CD4-positive, alpha-beta T cell treated with Interleukin-1 beta for 1 hour (primary cell): ENCODE measurements at regions not wholly inside any gene's neighbourhood (a gene's known extent, or its start where the extent isn't known, plus 50 kb on each side); places are given as distances from the start of the nearest gene placed in this dataset.

ENCODE experiments used
- DNase-seq, 2 donors: peaks; one replicate each; pipeline ENCODE4 v3.0.0-alpha.2; 2020 to 2022

DNA sequence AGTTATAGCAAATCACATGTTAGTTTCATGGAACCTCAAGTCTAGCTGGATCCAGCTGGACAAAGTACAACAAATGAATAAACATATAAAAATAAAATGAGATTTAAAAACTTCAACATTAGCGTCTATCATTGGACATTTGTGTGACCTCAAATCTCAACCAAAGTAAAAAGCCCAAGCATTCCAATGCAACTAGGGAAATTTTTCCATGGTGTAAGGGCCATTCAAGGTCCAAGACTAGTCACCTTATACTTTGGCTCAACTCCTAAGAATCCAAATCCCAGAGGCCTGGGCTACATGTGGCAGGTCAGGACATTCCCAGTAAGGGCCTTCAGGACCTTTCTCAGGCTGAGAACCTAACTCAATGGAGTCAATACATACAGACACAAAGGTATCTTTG, 137.4 kb upstream of the DMAC1 start:
- no peak for DNase-seq

DNA sequence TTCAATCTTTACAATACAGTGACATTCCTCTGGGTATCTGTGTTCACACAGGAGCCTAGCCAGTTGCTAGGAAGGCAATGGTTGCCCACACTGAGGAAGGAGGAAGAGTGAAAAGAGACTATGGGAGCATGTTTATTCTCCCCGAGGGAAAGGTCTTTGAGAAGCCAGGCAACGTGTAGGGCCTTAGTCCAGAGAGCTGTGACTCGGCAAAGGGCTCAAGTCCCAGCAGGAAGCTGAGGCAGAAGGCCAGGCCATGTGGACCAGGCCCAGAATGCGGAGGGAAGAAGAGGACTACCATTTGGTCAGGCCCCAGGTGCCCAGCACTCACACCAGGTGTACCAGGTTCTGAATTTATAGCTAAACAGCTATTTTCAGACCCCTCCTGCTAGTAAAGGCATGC, 136.6 kb upstream of the DMAC1 start:
- no peak for DNase-seq

DNA sequence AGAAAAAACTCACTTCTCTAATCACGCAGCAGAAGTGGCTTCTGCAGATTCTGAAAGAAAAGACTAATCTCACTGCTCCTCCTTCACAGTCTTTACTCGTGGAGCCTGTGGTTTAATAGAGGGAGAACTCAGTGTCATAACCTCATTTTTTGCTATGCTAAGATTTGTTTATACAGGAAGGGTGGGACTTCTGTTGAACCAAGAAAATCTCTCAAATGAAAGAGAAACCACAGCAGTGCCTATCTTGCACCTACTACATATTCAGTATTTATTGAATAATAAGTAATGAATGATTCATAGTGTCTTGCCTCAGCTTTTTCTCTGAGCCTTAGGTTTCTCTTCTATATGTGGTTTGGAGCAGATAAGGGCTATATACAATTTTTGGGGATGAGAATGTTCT, 136.1 kb upstream of the DMAC1 start:
- DNase-seq = peak; percentile 0 to 61

DNA sequence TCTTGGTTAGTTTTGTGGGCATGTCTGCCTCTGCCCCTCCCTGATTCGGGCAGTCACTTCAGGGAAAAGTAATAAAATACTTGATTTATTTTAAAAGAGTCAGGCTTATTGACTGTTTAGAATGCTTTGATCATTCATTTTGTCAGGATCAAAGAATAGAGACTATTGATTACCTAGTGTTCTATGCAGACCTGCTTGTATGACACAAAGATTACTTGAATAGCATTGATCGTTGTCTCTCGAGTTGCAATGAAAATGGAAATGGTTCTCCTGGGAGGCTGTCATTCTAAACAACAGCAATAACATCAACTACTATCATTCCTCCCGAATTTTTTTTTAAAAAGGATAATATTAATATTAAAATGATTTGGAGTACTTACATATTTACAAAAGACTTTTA, 133.2 kb upstream of the DMAC1 start:
- no peak for DNase-seq

GRCh38 chr9:7930613-7931012, 131.0 kb upstream of the DMAC1 start:
- DNase-seq = no peak

DNA sequence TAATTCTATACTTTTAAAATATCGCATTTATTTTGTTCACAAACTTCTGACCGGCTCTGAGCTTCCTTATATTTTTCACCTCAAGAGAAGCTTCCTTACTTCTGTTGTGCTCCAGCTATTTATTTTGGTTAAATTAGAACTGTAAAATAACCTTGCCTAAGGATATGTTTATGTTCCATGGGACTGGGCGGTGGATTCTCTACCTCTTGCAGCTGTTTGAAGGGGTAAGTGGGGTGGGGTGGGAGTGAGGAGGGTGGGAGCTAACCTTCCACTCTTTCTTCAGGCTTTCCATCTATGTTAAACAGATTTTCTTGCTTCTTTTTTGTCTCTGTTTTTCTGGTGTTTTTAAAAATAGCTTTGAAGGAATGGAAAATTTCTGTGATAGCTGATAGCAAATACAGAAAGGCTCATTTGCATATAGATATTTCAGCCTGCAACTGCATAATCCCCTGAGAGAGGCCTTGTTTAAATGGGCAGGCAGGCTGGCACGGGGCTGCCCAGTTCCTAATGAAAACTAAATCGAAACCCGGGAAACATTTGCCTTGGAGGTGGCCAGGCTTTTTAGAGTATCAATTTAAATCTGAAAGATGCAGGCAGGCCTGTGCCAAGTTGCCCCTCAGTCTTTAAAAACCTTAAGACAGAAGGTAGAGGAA, 122.1 kb upstream of the DMAC1 start:
- no peak for DNase-seq

DNA sequence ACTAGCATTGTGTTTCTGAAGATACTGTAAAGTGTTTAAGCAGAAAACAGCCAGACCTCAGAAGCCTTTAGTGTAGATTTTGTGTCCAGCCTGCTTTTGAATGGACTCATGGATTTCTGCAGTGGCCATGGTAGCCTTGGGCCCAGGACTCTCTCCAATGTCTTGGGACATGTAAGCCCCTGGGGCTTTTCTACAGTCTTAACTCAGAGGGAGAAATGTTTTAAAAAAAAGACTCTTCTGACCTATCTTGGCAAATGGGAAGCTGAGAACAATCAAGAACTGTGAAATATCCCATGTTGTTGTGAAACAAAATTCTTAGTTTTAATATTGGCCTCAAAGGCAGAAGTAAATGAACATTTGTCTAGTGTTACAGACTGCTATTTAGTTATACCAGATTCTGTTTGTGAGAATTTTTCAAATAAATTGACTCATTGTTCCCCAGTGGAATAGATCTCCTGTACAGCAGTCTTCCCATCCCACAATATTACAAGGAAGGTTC, 112.5 kb upstream of the DMAC1 start:
- DNase-seq = no peak

- no peak for DNase-seq
These were observed 110.9 kb upstream of the DMAC1 start for GRCh38 chr9:7910426-7911020.

GRCh38 chr9:7909537-7909936, 110.0 kb upstream of the DMAC1 start:
- no peak for DNase-seq

DNA sequence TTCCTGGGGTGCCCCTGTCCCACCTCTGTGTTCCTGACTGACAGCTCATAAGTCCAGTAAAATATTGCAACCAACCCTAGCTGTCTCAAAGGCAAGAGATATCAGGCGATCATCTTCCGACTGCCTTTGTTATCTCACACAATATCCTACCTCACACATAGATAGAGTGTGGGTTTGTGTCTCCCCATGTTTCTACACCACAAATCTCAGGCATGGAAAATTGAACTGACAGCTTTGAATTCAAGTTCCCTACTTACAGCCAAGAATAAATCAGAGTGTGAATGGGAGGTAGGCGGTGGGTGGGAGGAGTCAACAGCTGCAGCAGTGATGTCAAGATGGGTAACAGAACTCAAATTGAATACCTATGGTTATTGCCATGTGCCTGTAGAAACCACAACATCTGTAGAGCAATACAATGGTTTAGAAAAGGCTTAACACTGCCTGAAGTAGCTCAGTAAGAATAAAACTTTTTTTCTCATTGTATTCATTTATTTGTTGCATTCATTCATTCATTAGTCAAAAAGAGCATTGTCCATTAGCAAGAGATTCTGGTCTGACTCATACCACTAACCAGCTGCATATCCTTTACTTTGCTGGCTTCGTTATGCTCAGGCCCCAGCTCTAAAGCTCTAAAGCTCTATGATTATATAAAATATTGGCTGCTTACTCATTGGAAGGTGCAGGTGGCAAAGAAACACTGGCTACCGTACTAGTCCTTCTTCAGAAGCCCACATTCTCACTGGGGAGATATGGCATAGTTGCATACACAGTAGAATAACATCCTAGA, 108.2 kb upstream of the DMAC1 start:
- no peak for DNase-seq

DNA sequence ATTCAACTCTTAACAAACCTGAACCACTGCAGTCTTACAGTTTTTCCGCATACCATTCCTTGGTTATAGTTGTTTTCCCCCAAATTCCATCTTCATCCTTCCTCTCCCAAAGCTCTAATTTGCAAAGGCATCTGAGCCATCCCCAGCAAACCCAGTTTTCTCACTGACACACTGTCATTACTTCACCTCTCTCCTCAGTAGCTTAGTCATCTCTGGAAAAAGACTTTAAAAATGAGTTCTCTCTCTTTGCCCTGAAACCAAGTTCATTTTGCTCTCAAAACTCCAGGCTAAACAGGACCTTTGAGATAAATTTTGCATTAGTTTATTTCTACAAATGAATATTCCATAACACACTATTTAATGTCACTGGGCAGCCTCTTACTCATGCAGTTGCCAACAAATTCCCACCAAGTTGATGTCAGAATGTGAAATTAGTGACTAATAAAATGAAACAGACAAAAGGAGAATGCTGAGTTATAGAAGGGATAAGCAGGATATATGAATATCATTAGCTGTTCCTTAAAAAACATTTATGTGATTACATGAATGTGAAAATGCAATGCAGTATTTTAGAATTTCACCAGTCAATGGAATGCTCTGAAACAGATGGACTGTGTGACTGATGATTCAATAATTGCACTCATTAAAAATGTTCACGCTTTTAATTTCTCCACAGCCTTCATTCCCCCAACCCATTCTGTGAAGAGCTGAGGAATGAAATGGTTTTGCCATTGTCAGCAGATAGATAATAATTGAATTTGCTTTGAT, 107.4 kb upstream of the DMAC1 start:
- no peak for DNase-seq

- no peak for DNase-seq
These were observed 102.0 kb upstream of the DMAC1 start for GRCh38 chr9:7901621-7902020.

DNA sequence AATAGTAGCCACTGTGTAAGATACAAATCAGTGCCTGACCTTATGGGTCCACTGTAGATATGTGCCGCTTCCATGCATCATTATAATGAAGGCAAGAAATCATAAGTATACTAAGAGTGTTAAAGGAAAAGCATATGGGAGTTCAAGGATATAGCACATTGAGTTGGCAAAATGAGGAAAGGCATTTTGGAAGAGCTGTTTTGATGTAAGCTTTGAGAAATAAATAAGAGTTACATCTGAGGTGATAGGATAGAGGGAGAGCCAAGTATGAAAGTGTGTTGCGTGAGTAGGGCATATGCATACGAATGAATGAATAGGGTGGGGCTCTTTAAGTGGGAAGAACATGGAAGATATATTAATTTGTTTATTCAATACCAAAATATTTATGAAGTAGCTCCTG, 101.0 kb upstream of the DMAC1 start:
- DNase-seq = no peak

GRCh38 chr9:7899753-7900152, 100.2 kb upstream of the DMAC1 start:
- DNase-seq = no peak

GRCh38 chr9:7894231-7894630, 94.7 kb upstream of the DMAC1 start:
- DNase-seq = no peak

- no peak for DNase-seq
These were observed 93.4 kb upstream of the DMAC1 start for GRCh38 chr9:7892975-7893374.

DNA sequence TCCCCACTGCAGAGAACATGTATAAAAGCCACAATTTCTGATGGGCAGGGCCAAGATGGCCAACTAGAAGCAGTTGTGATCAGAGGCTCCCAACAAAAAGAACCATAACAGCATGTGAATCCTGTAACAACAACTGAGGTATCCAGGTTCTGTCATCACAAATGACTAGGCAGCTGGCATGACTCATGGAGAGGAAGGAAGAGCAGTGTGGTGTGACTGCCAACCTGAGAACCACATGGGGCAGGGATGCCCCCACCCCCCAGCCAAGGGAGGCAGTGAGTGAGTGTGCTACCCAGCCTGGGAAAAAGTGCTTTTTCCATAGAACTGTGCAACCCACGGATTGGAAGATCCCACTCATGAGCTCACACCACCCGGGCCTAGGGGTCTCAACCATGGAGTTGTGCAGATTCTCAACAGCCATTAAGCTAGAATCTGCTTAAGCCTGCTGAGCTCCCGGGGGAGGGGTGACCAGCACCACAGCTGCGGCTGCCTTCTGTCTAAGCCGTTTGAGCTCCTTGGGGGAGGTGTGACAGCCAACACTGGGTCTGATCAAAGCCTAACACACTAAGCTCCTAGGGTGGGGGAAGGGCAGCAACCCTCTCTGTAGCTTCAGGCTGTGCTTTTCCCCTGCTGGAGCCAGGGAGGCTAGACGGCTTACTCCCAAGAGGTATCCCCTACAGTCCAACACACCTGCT, 80.1 kb upstream of the DMAC1 start:
- peak; percentile 5 to 6 for DNase-seq

DNA sequence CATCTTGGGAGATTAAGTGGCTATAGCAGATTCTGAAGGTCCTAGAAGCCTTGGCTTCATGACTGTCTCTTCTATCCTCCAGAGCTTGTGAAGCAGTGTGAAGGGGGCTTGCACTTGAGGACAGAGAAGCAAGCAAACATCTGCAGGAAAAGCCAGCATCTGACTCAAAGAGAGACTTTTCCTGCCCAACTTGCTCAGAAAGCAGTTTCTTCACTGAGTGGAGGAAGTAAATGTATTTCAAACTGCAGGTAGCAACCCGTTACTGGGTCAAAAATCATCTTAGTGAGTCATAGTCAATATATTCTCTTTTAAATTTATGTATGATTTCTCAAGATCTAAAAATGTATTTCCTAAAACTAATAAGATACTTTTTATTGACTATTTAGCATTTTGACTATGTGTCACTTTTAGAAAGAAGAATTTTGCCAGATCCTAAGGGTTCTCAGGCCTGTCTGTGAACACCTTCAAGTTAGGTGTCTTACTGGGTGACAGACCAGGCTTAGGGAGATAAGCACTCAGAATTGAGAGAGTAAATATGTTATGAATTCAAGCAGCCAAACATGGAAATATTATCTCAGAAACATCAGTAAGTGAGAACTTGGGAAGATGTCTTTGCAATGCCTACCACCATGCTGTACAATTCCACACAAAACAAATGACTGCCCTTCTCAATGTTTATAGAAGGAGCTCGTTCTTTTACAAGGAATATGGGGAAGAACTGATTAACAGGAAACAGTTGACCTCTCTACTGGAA, 72.6 kb upstream of the DMAC1 start:
- no peak for DNase-seq

DNA sequence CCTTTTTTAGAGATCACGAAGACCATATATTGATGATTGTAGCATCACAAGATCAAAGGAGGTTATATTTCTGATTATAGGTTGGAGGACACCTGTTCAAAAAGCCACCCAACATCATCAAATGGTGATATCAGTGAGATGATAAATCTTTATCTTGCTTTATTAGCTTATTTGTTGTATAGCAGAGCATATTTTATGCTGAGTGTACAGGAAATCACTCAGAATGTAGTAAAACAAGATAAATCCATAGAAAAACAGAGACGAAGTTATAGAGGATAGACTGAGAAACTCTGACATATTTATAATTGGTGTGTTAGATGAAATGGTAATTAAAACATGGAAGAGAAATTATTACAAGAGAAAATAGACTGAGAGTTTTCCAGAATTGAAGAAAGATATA, 69.8 kb upstream of the DMAC1 start:
- no peak for DNase-seq

- DNase-seq = no peak
These were observed 62.6 kb upstream of the DMAC1 start for GRCh38 chr9:7862170-7862569.

DNA sequence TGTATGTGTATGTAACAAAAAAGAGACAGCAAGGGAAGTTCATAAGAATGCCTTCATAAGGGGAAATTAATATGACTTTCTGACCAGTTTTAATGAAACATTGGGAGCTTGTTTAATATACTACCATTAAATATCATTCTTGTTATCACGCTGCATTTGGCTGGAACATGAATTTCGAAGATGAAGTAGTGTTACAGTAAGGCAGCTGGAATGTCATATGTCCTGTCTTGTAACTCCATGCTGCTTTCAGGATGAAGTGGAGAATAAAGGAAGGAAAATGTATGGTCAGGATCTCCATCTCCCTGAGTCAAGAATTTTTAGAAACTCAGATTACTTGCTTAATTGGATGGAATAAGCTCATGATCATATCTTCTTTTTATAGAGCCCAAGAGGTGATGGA, 61.5 kb upstream of the DMAC1 start:
- DNase-seq = no peak

DNA sequence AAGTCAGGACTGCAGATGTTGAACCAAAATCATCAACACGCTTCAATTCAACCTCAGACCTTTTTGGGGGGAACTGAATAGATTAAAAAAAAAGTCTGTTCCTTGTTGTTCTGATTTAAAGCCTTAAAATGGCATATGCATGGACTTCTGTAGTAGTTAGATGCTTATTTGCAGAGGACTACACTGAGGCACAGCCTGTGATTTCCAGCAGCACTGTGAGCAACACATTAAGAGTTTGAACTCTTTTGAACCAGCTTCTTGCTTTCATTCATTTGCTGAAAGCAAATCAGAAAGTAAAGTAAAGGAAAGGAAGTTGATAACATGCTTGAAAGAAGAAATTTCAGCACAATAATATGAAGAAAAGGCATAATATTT, 60.7 kb upstream of the DMAC1 start:
- DNase-seq = no peak
